H9 (cell line): ENCODE measurements at regions not wholly inside any gene's neighbourhood (a gene's known extent, or its start where the extent isn't known, plus 50 kb on each side); places are given as distances from the start of the nearest gene placed in this dataset.

ENCODE experiments used
- DNase-seq: peaks from one replicate; pipeline ENCODE4 v3.0.0-alpha.2; 2017
- H2AFZ ChIP-seq: one replicate; pipeline ENCODE4 v1.6.1; 2013; ENCODE audit warnings: mild to moderate bottlenecking, low read length, control low read depth, moderate library complexity
- H2AK5ac ChIP-seq: 2 replicates; pipeline ENCODE4 v1.6.1; 2013; ENCODE audit warnings: low read length, control low read depth, mixed read lengths; ENCODE audit not compliant: insufficient read length
- H2BK120ac ChIP-seq: one replicate; pipeline ENCODE4 v1.6.1; 2013; ENCODE audit warnings: low read depth, mild to moderate bottlenecking, low read length, control low read depth, inconsistent platforms; ENCODE audit not compliant: poor library complexity, severe bottlenecking
- H2BK12ac ChIP-seq: 2 replicates; pipeline ENCODE4 v1.6.1; 2013; ENCODE audit warnings: low read length, control low read depth, mixed read lengths, low read depth; ENCODE audit not compliant: insufficient read length
- H2BK15ac ChIP-seq: 2 replicates; pipeline ENCODE4 v1.6.1; 2013; ENCODE audit warnings: low read depth, low read length, control low read depth
- H2BK20ac ChIP-seq: one replicate; pipeline ENCODE4 v1.6.1; 2013; ENCODE audit warnings: low read depth, mild to moderate bottlenecking, low read length, control low read depth, inconsistent platforms; ENCODE audit not compliant: poor library complexity, severe bottlenecking
- H2BK5ac ChIP-seq: 2 replicates; pipeline ENCODE4 v1.6.1; 2013; ENCODE audit warnings: low read length, control low read depth, mixed read lengths; ENCODE audit not compliant: insufficient read length
- H3K14ac ChIP-seq: 2 replicates; pipeline ENCODE4 v1.6.1; 2013; ENCODE audit warnings: low read length, control low read depth; ENCODE audit not compliant: insufficient read depth
- H3K18ac ChIP-seq: 2 replicates; pipeline ENCODE4 v1.6.1; 2013; ENCODE audit warnings: low read depth, mild to moderate bottlenecking, mixed read lengths, low read length, control low read depth; ENCODE audit not compliant: insufficient read length
- H3K23ac ChIP-seq: 2 replicates; pipeline ENCODE4 v1.6.1; 2013; ENCODE audit warnings: low read length, control low read depth, mixed read lengths, low read depth; ENCODE audit not compliant: insufficient read length
- H3K23me2 ChIP-seq: 2 replicates; pipeline ENCODE4 v1.6.1; 2013; ENCODE audit warnings: low read depth, mild to moderate bottlenecking, mixed read lengths, low read length, control low read depth; ENCODE audit not compliant: insufficient read length, poor library complexity, severe bottlenecking
- H3K27ac ChIP-seq: 2 replicates; pipeline ENCODE4 v1.5.1; 2013; ENCODE audit warnings: low read length, control low read depth, mixed read lengths, low read depth; ENCODE audit not compliant: insufficient read length
- H3K27me3 ChIP-seq: 2 replicates; pipeline ENCODE4 v1.6.1; 2013; ENCODE audit warnings: low read length, control low read depth, inconsistent platforms; ENCODE audit not compliant: insufficient read depth
- H3K4ac ChIP-seq: 2 replicates; pipeline ENCODE4 v1.6.1; 2013; ENCODE audit warnings: low read depth, mild to moderate bottlenecking, control low read depth, inconsistent platforms, low read length, moderate library complexity
- H3K4me1 ChIP-seq: 2 replicates; pipeline ENCODE4 v1.6.1; 2013; ENCODE audit warnings: low read length, control low read depth, inconsistent platforms; ENCODE audit not compliant: insufficient read depth
- H3K4me2 ChIP-seq: 2 replicates; pipeline ENCODE4 v1.6.1; 2013; ENCODE audit warnings: low read length, control low read depth, mixed read lengths; ENCODE audit not compliant: insufficient read length, insufficient read depth
- H3K56ac ChIP-seq: 2 replicates; pipeline ENCODE4 v1.6.1; 2013; ENCODE audit warnings: low read depth, mild to moderate bottlenecking, mixed read lengths, low read length, control low read depth; ENCODE audit not compliant: insufficient read length
- H3K79me1 ChIP-seq: 2 replicates; pipeline ENCODE4 v1.6.1; 2013; ENCODE audit warnings: low read depth, mild to moderate bottlenecking, moderate library complexity, low read length, control low read depth, inconsistent platforms; ENCODE audit not compliant: insufficient read depth, poor library complexity, severe bottlenecking
- H3K79me2 ChIP-seq: 2 replicates; pipeline ENCODE4 v1.6.1; 2013; ENCODE audit warnings: low read length, control low read depth, inconsistent platforms; ENCODE audit not compliant: insufficient read depth
- H3K9ac ChIP-seq: 2 replicates; pipeline ENCODE4 v1.6.1; 2013; ENCODE audit warnings: low read length, control low read depth, mixed read lengths; ENCODE audit not compliant: insufficient read length; ENCODE audit errors: extremely low read depth
- H3K9me3 ChIP-seq: one replicate; pipeline ENCODE4 v1.6.1; 2013; ENCODE audit warnings: low read depth, low read length, inconsistent platforms; ENCODE audit not compliant: control insufficient read depth
- H3T11ph ChIP-seq: one replicate; pipeline ENCODE4 v1.6.1; 2013; ENCODE audit warnings: mild to moderate bottlenecking, low read length, control low read depth, inconsistent platforms
- H4K20me1 ChIP-seq: one replicate; pipeline ENCODE4 v1.6.1; 2013; ENCODE audit not compliant: control insufficient read depth, insufficient read length, insufficient read depth
- H4K5ac ChIP-seq: 2 replicates; pipeline ENCODE4 v1.6.1; 2013; ENCODE audit warnings: low read depth, mild to moderate bottlenecking, mixed read lengths, low read length, control low read depth; ENCODE audit not compliant: insufficient read length
- H4K8ac ChIP-seq: replicated peaks from 2 replicates; pipeline ENCODE4 v1.6.1; 2013; ENCODE audit warnings: low read length, control low read depth, mixed read lengths, low read depth; ENCODE audit not compliant: insufficient read length
- H4K91ac ChIP-seq: 2 replicates; pipeline ENCODE4 v1.6.1; 2013; ENCODE audit warnings: low read depth, mild to moderate bottlenecking, moderate library complexity, mixed read lengths, low read length, control low read depth; ENCODE audit not compliant: insufficient read length
- H3K27ac Mint-ChIP-seq, 3 experiments: 2 replicates in 2 of 3; 3 replicates in 1 of 3; pipeline ENCODE4 v1.8.0; 2020 to 2021; ENCODE audit warnings: mixed read lengths in 3 of 3, mild to moderate bottlenecking in 1 of 3, moderate library complexity in 1 of 3
- H3K27me3 Mint-ChIP-seq: 2 replicates; pipeline ENCODE4 v1.8.0; 2021; ENCODE audit warnings: low read depth, mild to moderate bottlenecking, moderate library complexity, mixed read lengths
- H3K36me3 Mint-ChIP-seq, 3 experiments: 2 replicates in 2 of 3; 3 replicates in 1 of 3; pipeline ENCODE4 v1.8.0; 2020 to 2021; ENCODE audit warnings: low read depth in 3 of 3, mixed read lengths in 3 of 3; ENCODE audit not compliant: insufficient read depth in 1 of 3
- H3K4me1 Mint-ChIP-seq, 2 experiments: 2 replicates each; pipeline ENCODE4 v1.8.0; 2020; ENCODE audit warnings: mixed read lengths in 2 of 2
- H3K4me3 Mint-ChIP-seq, 2 experiments: 2 replicates in 1 of 2; 3 replicates in 1 of 2; pipeline ENCODE4 v1.8.0; 2020 to 2021; ENCODE audit warnings: mild to moderate bottlenecking in 2 of 2, mixed read lengths in 2 of 2, moderate library complexity in 1 of 2
- H3K9me3 Mint-ChIP-seq, 2 experiments: 2 replicates in 1 of 2; 3 replicates in 1 of 2; pipeline ENCODE4 v1.8.0; 2020; ENCODE audit warnings: mild to moderate bottlenecking in 2 of 2, mixed read lengths in 2 of 2, moderate library complexity in 1 of 2
- WGBS: extraction: QIAGEN DNeasy Blood & Tissue Kit; methylation state at CpG from one replicate; pipeline ENCODE4 v1.1.7; 2013; ENCODE audit warnings: missing lambda C conversion rate, low lambda C conversion rate, mixed read lengths; ENCODE audit not compliant: insufficient read length; ENCODE audit errors: extremely low coverage; 5-methylcytosine and 5-hydroxymethylcytosine counted together
- TF ChIP-seq, protein P1 (sequence below): fragments of 200-600 bp; sonication (generic); conservative IDR thresholded peaks from 3 replicates; pipeline ENCODE4 v1.8.0; 2021; ENCODE audit warnings: antibody characterized with exemption, mild to moderate bottlenecking

DNA sequence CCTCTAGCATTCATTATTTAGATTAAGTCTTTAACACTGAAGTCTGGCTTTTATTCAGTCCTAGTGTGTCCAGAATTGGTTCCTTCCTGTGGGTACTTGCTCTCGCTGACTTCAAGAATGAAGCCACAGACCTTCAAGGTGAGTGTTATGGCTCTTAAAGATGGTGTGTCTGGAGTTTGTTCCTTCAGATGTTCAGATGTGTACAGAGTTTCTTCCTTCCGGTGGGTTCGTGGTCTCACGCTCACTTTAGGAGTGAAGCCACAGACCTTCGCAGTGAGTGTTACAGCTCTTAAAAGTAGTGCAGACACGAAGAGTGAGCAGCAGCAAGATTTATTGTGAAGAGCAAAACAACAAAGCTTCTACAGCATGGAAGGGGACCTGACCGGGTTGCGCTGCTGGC, 860.6 kb downstream of the STIM2 start:
- H2BK20ac ChIP-seq: no peak overlapping the region
- H3K9me3 ChIP-seq: no peaks in the 10 kb centered on the region
- Mint-ChIP-seq H3K4me1 (no peaks in the 10 kb centered on the region), H3K4me3 (no peak overlapping the region), H3K36me3 (peaks cover 0 to 4% (median 3%) of the 10 kb centered on the region in 3 experiments; a peak in 2 of 7 replicates), H3K9me3 (no peaks in the 10 kb centered on the region; a peak in 1 of 5 replicates), H3K27ac (no peak overlapping the region; a peak in 1 of 7 replicates), H3K27me3 (no peaks in the 10 kb centered on the region)
- H3T11ph ChIP-seq: no peak overlapping the region
- no peak overlapping the region for H3K9ac ChIP-seq
- no peak overlapping the region for H2BK5ac ChIP-seq
- H3K23me2 ChIP-seq: no peaks in the 10 kb centered on the region
- no peaks in the 10 kb centered on the region for H3K27me3 ChIP-seq
- no CpG with 5 or more reads among the region's 8 CpGs for WGBS
- no peaks in the 10 kb centered on the region for H3K79me2 ChIP-seq
- no peak overlapping the region for H2BK120ac ChIP-seq
- H4K5ac ChIP-seq: no peak overlapping the region
- H3K4me2 ChIP-seq: no peak overlapping the region
- TF ChIP-seq, protein P1, sequence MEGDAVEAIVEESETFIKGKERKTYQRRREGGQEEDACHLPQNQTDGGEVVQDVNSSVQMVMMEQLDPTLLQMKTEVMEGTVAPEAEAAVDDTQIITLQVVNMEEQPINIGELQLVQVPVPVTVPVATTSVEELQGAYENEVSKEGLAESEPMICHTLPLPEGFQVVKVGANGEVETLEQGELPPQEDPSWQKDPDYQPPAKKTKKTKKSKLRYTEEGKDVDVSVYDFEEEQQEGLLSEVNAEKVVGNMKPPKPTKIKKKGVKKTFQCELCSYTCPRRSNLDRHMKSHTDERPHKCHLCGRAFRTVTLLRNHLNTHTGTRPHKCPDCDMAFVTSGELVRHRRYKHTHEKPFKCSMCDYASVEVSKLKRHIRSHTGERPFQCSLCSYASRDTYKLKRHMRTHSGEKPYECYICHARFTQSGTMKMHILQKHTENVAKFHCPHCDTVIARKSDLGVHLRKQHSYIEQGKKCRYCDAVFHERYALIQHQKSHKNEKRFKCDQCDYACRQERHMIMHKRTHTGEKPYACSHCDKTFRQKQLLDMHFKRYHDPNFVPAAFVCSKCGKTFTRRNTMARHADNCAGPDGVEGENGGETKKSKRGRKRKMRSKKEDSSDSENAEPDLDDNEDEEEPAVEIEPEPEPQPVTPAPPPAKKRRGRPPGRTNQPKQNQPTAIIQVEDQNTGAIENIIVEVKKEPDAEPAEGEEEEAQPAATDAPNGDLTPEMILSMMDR: no peak
- no peaks in the 10 kb centered on the region for H3K79me1 ChIP-seq
- H3K56ac ChIP-seq: no peak overlapping the region
- H4K20me1 ChIP-seq: no peaks in the 10 kb centered on the region
- DNase-seq: no peak
- no peak overlapping the region for H3K27ac ChIP-seq
- no peaks in the 10 kb centered on the region for H3K4me1 ChIP-seq
- H2BK12ac ChIP-seq: no peak overlapping the region
- no peak overlapping the region for H3K14ac ChIP-seq
- no peak overlapping the region for H2AK5ac ChIP-seq
- H3K4ac ChIP-seq: no peak overlapping the region
- H4K8ac ChIP-seq: no peak overlapping the region
- no peak overlapping the region for H2BK15ac ChIP-seq
- H3K18ac ChIP-seq: no peak overlapping the region
- no peak overlapping the region for H2AFZ ChIP-seq
- no peak overlapping the region for H4K91ac ChIP-seq
- no peak overlapping the region for H3K23ac ChIP-seq
